Type B pancreatic cell (in vitro differentiated cells): ENCODE measurements at regions not wholly inside any gene's neighbourhood (a gene's known extent, or its start where the extent isn't known, plus 50 kb on each side); places are given as distances from the start of the nearest gene placed in this dataset.

Source experiments
- DNase-seq: peaks from one replicate; pipeline ENCODE4 v3.0.0; 2021; ENCODE audit warnings: mixed read lengths; ENCODE audit not compliant: unreplicated experiment; ENCODE audit errors: extremely low spot score
- H3K27ac Mint-ChIP-seq: 2 replicates; pipeline ENCODE4 v1.8.0; 2021; ENCODE audit warnings: mild to moderate bottlenecking, mixed read lengths
- H3K27me3 Mint-ChIP-seq: 2 replicates; pipeline ENCODE4 v1.8.0; 2021; ENCODE audit warnings: mixed read lengths
- H3K36me3 Mint-ChIP-seq: 2 replicates; pipeline ENCODE4 v1.8.0; 2021; ENCODE audit warnings: mixed read lengths
- H3K4me1 Mint-ChIP-seq: one replicate; pipeline ENCODE4 v1.8.0; 2021; ENCODE audit warnings: mixed read lengths; ENCODE audit not compliant: unreplicated experiment
- H3K4me3 Mint-ChIP-seq: 2 replicates; pipeline ENCODE4 v1.8.0; 2021; ENCODE audit warnings: mild to moderate bottlenecking, mixed read lengths
- H3K9me3 Mint-ChIP-seq: 2 replicates; pipeline ENCODE4 v1.8.0; 2021; ENCODE audit warnings: mixed read lengths
- TF ChIP-seq, protein P1 (sequence below): fragments of 200-600 bp; sonication (generic); conservative IDR thresholded peaks from 2 replicates; pipeline ENCODE4 v1.5.0; 2021; ENCODE audit warnings: antibody characterized with exemption, mild to moderate bottlenecking

DNA sequence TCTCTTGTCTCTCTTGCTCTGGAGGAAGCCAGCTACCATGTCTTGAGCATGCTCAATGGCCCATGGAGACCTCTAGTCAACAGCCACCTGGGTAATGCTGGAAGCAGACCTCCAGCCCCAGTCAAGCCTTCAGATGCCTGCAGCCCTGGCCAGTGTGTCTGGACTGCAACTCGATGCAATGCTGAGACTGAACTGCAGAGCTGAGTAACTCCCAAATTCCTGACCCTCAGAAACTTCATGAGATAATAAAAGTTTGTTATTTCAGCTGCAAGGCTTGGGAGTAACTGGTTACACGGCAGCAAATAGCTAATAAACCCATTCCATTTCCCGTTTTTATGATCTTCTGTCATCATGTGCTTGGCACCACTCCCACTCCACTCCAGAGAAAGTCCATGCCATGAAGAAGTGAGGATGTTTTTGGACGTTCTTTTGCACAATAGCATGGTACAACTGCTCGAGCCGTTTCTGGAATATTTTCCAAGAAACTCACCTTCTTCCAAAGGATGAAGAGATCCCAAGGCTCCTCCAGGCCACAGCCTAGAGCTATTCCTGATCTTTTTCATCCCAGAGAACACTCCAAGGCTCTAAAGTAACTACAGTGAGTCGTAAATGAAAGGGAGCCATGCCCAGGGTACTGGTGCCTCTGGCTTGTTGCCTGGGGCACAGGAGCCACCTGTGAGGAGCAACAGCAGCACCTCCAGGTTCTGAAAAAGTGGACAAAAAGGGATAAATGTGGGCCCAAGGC, 72.0 kb upstream of the KLF13 start:
- H3K27me3 Mint-ChIP-seq = peaks cover 8% of the 10 kb centered on the region
- H3K4me3 Mint-ChIP-seq = no peak overlapping the region
- peaks cover 3% of the 10 kb centered on the region for H3K4me1 Mint-ChIP-seq
- DNase-seq = no peak
- H3K9me3 Mint-ChIP-seq = no peaks in the 10 kb centered on the region
- H3K27ac Mint-ChIP-seq = no peak overlapping the region
- TF ChIP-seq, protein P1, sequence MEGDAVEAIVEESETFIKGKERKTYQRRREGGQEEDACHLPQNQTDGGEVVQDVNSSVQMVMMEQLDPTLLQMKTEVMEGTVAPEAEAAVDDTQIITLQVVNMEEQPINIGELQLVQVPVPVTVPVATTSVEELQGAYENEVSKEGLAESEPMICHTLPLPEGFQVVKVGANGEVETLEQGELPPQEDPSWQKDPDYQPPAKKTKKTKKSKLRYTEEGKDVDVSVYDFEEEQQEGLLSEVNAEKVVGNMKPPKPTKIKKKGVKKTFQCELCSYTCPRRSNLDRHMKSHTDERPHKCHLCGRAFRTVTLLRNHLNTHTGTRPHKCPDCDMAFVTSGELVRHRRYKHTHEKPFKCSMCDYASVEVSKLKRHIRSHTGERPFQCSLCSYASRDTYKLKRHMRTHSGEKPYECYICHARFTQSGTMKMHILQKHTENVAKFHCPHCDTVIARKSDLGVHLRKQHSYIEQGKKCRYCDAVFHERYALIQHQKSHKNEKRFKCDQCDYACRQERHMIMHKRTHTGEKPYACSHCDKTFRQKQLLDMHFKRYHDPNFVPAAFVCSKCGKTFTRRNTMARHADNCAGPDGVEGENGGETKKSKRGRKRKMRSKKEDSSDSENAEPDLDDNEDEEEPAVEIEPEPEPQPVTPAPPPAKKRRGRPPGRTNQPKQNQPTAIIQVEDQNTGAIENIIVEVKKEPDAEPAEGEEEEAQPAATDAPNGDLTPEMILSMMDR = no peak
- H3K36me3 Mint-ChIP-seq = no peaks in the 10 kb centered on the region

DNA sequence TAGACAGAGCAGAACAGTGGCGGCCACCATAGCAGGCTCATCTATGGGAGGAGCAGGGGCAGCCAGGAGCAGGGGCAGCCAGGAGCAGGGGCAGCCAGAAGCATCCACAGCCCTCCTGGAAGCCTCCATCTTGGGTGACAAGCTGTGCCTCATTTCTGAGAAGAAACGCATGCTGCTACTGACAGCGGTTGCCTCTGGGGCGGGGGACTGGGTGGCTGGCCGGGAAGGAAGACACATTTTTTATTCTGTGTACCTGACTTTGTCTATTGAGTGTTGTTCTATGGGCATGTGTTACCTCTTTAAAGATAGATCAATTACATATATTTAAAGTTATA, 71.5 kb upstream of the KLF13 start:
- DNase-seq = no peak
- no peak overlapping the region for H3K27ac Mint-ChIP-seq
- H3K9me3 Mint-ChIP-seq = no peaks in the 10 kb centered on the region
- H3K4me1 Mint-ChIP-seq = peaks cover 3% of the 10 kb centered on the region
- TF ChIP-seq, protein P1 = no peak
- no peak overlapping the region for H3K4me3 Mint-ChIP-seq
- H3K27me3 Mint-ChIP-seq = peaks cover 8% of the 10 kb centered on the region
- no peaks in the 10 kb centered on the region for H3K36me3 Mint-ChIP-seq

DNA sequence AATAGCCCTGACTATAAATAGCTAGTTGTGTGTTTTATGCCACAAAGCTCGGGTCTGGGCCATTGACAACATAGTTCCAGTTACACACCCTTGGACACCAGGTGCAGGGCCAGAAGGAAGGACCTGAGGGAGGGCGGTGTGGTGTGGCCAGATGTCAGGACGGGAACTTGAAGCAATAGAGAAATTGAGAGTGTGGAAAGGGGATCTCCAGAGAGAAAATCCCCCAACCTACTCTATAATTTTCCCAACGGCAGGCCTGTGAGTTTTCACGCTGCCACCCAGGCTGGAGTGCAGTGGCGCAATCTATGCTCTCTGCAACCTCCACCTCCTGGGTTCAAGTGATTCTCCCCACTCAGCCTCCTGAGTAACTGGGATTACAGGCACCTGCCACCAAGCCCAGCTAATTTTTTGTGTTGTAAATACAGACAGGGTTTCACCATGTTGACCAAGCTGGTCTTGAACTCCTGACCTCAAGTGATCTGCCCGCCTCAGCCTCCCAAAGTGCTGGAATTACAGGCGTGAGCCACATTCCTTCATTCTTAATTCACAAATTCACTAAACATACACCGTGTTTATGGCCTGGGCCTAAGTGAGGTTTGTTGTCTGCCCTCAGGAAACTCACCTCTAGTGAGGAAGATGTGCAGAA, 70.8 kb upstream of the KLF13 start:
- Mint-ChIP-seq H3K4me1 (peaks cover 3% of the 10 kb centered on the region), H3K9me3 (no peaks in the 10 kb centered on the region), H3K36me3 (no peaks in the 10 kb centered on the region), H3K4me3 (no peak overlapping the region), H3K27ac (no peak overlapping the region), H3K27me3 (peaks cover 8% of the 10 kb centered on the region)
- DNase-seq = no peak
- TF ChIP-seq, protein P1 = no peak

DNA sequence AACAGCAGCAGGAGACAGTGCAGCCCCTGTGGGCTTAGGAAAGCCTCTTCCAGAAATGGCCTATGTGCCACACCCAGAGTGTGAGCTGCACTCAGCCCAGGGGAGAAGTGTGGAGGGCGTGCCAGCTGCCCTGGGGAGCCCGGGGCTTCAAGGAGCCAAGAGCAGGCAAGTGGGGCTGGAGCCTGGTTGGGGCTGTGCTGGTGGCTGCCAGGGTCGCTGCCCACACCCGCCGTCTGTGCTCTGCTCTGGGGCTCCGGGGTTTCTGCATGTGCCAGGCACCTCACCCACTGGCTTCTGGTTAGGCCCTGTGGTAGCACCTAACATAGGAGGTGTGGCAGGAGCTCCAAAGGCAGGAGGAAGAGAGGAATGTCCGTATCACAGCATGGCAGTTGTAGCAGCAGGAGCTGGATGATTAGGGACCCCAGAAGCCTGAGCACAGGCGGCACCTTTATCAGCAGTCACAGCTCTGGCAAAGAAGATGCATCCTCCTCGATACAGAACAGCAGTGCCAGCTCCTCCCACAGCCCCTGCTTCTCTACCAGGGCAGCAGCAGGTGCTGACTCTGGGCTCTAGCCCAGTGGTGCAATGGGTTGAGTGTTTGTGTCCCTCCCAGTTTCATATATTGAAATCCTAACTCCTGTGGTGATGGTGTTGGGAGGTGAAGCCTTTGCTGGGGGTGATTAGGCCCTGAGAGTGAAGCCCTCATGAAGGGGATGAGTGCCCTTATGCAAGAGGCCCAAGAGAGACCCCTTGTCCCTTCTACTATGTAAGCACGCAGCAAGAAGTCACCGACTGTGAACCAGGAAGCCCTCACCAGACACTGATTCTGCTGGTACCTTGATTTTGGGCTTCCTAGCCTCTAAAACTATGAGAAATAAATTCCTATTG, 70.0 kb upstream of the KLF13 start:
- peaks cover 3% of the 10 kb centered on the region for H3K4me1 Mint-ChIP-seq
- no peak overlapping the region for H3K4me3 Mint-ChIP-seq
- no peaks in the 10 kb centered on the region for H3K36me3 Mint-ChIP-seq
- no peak for DNase-seq
- H3K27ac Mint-ChIP-seq = no peak overlapping the region
- H3K9me3 Mint-ChIP-seq = no peaks in the 10 kb centered on the region
- TF ChIP-seq, protein P1 = no peak
- H3K27me3 Mint-ChIP-seq = peaks cover 8% of the 10 kb centered on the region

DNA sequence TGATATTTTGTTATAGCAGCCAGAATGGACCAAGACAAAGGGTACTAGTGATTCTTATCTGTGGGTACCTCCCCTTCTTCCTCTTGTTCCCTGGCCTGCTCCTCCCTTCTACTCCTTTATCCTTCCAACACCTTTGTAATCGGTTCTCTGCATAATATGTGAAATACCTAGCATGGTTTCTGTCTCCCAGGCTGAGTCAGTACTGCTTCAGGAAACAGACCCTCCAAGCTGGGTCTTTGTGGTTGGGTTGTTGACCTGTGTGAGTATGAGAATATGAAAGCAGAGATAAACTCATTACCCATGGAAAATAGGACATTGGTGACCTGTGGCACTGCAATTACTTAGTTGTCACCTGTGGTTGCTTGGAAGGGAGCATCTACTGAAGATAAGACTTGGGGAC, 69.3 kb upstream of the KLF13 start:
- Mint-ChIP-seq H3K4me1 (peaks cover 3% of the 10 kb centered on the region), H3K4me3 (no peak overlapping the region), H3K27me3 (peaks cover 4% of the 10 kb centered on the region), H3K27ac (no peak overlapping the region), H3K36me3 (no peaks in the 10 kb centered on the region), H3K9me3 (no peaks in the 10 kb centered on the region)
- TF ChIP-seq, protein P1 = no peak
- DNase-seq = no peak
